ENCODE measurements at regions not wholly inside any gene's neighbourhood (a gene's known extent, or its start where the extent isn't known, plus 50 kb on each side); places are given as distances from the start of the nearest gene placed in this dataset.

GRCh38 chr6:169383265-169383664 lies 129.6 kb upstream of the THBS2 start:
- Mint-ChIP-seq H3K27ac (ENCODE audit: unreplicated experiment) (no peak overlapping the region), H3K27me3 (ENCODE audit: low read depth) (no peaks in the 10 kb centered on the region), H3K4me3 (ENCODE audit: unreplicated experiment) (no peak overlapping the region), H3K9me3 (ENCODE audit: low read depth) (peaks cover 14% of the 10 kb centered on the region), H3K36me3 (ENCODE audit: low read depth) (peaks cover 4% of the 10 kb centered on the region), H3K4me1 (ENCODE audit: low read depth) (peaks cover 10% of the 10 kb centered on the region)
- no peak for DNase-seq (ENCODE audit: low spot score)
- TF ChIP-seq, protein P1, sequence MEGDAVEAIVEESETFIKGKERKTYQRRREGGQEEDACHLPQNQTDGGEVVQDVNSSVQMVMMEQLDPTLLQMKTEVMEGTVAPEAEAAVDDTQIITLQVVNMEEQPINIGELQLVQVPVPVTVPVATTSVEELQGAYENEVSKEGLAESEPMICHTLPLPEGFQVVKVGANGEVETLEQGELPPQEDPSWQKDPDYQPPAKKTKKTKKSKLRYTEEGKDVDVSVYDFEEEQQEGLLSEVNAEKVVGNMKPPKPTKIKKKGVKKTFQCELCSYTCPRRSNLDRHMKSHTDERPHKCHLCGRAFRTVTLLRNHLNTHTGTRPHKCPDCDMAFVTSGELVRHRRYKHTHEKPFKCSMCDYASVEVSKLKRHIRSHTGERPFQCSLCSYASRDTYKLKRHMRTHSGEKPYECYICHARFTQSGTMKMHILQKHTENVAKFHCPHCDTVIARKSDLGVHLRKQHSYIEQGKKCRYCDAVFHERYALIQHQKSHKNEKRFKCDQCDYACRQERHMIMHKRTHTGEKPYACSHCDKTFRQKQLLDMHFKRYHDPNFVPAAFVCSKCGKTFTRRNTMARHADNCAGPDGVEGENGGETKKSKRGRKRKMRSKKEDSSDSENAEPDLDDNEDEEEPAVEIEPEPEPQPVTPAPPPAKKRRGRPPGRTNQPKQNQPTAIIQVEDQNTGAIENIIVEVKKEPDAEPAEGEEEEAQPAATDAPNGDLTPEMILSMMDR (IDR thresholded peaks at IDR 0.05) = no peak

DNA sequence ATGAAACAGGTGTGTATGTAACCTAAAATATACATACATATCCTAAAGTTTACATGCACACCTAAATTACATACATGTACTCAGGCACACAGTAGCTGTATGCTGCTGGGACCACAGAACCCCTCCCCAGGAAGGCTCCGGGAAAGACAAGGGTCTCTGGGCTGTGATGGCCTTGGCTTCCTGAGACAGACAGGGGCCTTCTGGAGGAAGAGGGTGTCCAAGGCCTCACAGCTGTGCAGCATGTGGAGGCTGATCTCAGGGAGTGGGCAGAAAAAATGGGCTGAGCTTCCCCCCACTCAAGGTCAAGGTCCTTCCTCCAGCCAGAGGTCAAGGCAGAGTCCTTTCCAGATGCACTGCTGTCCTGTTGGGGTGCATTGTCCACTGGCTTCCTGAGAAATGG lies 129.1 kb upstream of the THBS2 start:
- Mint-ChIP-seq H3K4me1 (ENCODE audit: low read depth) (peaks cover 5% of the 10 kb centered on the region), H3K27ac (ENCODE audit: unreplicated experiment) (no peak overlapping the region), H3K27me3 (ENCODE audit: low read depth) (no peaks in the 10 kb centered on the region), H3K36me3 (ENCODE audit: low read depth) (peaks cover 4% of the 10 kb centered on the region), H3K4me3 (ENCODE audit: unreplicated experiment) (no peak overlapping the region), H3K9me3 (ENCODE audit: low read depth) (peaks cover 15% of the 10 kb centered on the region)
- TF ChIP-seq, protein P1 (IDR thresholded peaks at IDR 0.05) = no peak
- no peak for DNase-seq (ENCODE audit: low spot score)

- Mint-ChIP-seq H3K36me3 (ENCODE audit: low read depth) (peaks cover 4% of the 10 kb centered on the region), H3K4me1 (ENCODE audit: low read depth) (no peaks in the 10 kb centered on the region), H3K27ac (ENCODE audit: unreplicated experiment) (no peak overlapping the region), H3K4me3 (ENCODE audit: unreplicated experiment) (no peak overlapping the region), H3K9me3 (ENCODE audit: low read depth) (peaks cover 16% of the 10 kb centered on the region), H3K27me3 (ENCODE audit: low read depth) (no peaks in the 10 kb centered on the region)
- TF ChIP-seq, protein P1 (IDR thresholded peaks at IDR 0.05) = no peak
- DNase-seq (ENCODE audit: low spot score) = no peak
Observed at GRCh38 chr6:169381988-169382387, 128.3 kb upstream of the THBS2 start.

DNA sequence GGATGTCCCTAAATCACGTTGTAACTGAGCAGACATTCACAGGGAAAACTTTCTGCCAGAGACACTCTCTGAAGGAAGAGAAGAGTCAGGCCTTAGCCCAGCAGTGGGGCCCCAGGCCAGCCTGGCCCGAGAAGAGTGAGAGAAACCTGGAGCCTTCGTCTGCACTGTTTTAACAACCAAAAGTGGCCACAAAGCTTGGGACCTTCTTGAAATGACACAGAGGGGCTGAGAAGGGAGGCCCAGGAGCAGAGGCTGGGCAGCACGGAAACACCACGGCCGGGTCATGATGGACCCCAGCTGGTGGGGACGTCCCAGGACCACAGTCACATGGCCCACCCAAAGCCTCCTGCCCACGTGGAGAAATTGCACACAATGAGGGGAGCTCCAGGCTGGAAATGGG lies 126.8 kb upstream of the THBS2 start:
- Mint-ChIP-seq H3K27me3 (ENCODE audit: low read depth) (no peaks in the 10 kb centered on the region), H3K4me1 (ENCODE audit: low read depth) (no peaks in the 10 kb centered on the region), H3K4me3 (ENCODE audit: unreplicated experiment) (no peak overlapping the region), H3K27ac (ENCODE audit: unreplicated experiment) (no peak overlapping the region), H3K36me3 (ENCODE audit: low read depth) (peaks cover 7% of the 10 kb centered on the region), H3K9me3 (ENCODE audit: low read depth) (peaks cover 27% of the 10 kb centered on the region)
- TF ChIP-seq, protein P1 (IDR thresholded peaks at IDR 0.05) = no peak
- no peak for DNase-seq (ENCODE audit: low spot score)

GRCh38 chr6:169379495-169380070 lies 125.9 kb upstream of the THBS2 start:
- Mint-ChIP-seq H3K4me3 (ENCODE audit: unreplicated experiment) (no peak overlapping the region), H3K27me3 (ENCODE audit: low read depth) (no peaks in the 10 kb centered on the region), H3K27ac (ENCODE audit: unreplicated experiment) (no peak overlapping the region), H3K36me3 (ENCODE audit: low read depth) (peaks cover 13% of the 10 kb centered on the region), H3K9me3 (ENCODE audit: low read depth) (peaks cover 36% of the 10 kb centered on the region), H3K4me1 (ENCODE audit: low read depth) (no peaks in the 10 kb centered on the region)
- DNase-seq (ENCODE audit: low spot score) = no peak
- TF ChIP-seq, protein P1 (IDR thresholded peaks at IDR 0.05) = no peak
